WI38 (cell line): ENCODE measurements at regions not wholly inside any gene's neighbourhood (a gene's known extent, or its start where the extent isn't known, plus 50 kb on each side); places are given as distances from the start of the nearest gene placed in this dataset.

ENCODE experiments used
- H3K4me3 ChIP-seq: 2 replicates; pipeline ENCODE4 v1.5.1; 2011; ENCODE audit warnings: low read depth, mild to moderate bottlenecking, control low read depth, low read length
- TF ChIP-seq, protein P1 (sequence below): IDR thresholded peaks from 2 replicates; pipeline ENCODE4 v1.5.1; 2012; ENCODE audit warnings: low read depth, mild to moderate bottlenecking, control low read depth, low read length

DNA sequence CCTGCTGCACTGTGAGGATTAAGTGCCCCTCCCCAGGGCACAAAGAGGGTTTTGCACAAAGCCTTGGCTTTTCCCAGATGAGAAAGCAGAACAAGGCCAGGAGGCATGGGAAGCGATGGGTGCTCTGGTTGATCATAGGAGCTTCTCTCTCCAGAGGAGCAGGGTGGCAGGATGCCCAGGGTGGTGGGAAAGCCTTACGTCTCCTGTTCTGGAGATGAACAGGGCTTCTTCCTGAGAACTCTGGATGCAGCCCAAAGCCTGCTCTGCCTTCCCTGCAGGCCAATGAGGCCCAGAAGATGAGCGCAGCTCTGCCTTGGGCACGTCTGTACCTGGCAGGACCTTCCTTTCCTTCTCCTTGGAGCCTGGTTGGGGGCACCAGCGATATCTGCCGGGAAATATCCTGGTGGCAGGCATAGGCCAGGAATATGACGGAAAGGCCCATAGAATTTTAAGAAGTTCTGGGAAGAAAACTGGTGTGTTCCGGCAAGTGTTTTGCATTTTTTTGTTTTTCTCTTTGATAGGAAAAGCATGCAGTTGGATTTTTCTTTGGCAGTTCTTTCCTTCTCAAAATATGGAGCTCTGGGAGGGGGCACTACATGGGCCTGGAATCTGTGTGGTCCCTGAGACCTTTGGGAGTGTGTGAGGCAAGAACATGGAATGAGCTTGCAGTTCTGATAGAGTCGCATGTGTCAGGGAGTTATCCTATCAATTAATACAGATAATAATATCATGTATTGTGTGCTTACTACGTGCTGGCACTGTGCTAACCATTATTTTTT is 253.2 kb upstream of the KLF4 start:
- TF ChIP-seq, protein P1, sequence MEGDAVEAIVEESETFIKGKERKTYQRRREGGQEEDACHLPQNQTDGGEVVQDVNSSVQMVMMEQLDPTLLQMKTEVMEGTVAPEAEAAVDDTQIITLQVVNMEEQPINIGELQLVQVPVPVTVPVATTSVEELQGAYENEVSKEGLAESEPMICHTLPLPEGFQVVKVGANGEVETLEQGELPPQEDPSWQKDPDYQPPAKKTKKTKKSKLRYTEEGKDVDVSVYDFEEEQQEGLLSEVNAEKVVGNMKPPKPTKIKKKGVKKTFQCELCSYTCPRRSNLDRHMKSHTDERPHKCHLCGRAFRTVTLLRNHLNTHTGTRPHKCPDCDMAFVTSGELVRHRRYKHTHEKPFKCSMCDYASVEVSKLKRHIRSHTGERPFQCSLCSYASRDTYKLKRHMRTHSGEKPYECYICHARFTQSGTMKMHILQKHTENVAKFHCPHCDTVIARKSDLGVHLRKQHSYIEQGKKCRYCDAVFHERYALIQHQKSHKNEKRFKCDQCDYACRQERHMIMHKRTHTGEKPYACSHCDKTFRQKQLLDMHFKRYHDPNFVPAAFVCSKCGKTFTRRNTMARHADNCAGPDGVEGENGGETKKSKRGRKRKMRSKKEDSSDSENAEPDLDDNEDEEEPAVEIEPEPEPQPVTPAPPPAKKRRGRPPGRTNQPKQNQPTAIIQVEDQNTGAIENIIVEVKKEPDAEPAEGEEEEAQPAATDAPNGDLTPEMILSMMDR, result no peak
- no peak overlapping the region for H3K4me3 ChIP-seq

DNA sequence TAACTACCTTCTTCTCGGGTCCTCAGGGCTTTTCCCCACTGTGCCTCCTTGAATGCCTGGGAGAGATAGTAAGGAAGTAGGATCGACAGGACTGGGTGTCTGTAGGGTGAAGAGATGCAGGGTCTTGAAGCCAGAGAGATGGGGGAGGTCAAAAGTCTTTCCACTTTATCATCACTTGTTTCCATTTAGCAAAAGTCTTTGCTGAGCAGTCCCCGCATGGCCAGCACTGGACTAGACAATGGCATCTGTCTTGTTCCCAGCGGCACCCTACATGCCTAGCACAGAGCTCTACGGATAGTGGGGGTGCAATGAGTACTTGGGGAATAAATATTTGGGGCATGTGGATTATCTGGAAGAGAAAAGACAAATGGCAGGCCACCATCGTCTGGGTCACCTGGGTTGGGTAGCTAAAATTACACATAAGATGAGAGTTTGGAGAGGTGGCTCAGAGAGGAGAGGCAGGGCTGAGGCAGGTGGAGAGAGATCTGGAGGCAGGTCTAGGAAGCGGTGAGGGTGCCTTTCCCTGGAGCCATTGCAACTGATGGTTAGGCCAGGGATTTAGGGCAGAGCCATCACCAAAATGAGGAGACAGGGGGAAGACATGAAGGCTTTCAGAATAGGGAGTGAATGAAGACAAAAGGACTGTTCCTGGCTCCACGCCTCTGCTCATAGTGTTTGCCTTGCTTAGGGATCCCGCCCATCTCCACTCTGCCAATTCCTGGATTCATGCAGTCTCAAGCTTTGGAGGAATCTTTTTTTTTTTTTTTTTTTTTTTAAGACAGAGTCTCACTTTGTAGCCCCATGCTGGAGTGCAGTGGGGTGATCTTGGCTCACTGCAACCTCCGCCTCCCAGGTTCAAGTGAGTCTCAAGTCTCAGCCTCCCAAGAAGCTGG is 250.8 kb upstream of the KLF4 start:
- TF ChIP-seq, protein P1, result no peak
- no peak overlapping the region for H3K4me3 ChIP-seq

GRCh38 chr9:107739601-107740082 is 250.1 kb upstream of the KLF4 start:
- TF ChIP-seq, protein P1, result no peak
- H3K4me3 ChIP-seq, result no peak overlapping the region

DNA sequence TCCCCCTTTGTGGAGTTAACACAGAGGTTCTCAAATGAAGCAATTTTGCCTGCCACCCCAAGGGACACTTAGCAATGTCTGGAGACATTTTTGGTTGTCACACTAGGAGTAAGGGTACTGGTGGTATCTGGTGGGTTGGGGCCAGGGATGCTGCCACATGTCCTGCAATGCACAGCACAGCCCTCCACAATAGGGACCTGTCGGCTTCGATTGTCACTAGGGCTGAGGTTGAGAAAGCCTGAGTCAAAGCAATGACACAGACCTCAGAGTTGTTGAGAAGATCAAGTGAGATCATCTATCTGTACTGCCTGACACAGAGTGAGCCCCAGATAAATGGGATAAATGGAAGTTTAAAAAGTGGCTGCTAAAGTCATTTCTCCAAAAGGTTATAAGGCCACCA is 249.2 kb upstream of the KLF4 start:
- TF ChIP-seq, protein P1, result no peak
- no peak overlapping the region for H3K4me3 ChIP-seq

DNA sequence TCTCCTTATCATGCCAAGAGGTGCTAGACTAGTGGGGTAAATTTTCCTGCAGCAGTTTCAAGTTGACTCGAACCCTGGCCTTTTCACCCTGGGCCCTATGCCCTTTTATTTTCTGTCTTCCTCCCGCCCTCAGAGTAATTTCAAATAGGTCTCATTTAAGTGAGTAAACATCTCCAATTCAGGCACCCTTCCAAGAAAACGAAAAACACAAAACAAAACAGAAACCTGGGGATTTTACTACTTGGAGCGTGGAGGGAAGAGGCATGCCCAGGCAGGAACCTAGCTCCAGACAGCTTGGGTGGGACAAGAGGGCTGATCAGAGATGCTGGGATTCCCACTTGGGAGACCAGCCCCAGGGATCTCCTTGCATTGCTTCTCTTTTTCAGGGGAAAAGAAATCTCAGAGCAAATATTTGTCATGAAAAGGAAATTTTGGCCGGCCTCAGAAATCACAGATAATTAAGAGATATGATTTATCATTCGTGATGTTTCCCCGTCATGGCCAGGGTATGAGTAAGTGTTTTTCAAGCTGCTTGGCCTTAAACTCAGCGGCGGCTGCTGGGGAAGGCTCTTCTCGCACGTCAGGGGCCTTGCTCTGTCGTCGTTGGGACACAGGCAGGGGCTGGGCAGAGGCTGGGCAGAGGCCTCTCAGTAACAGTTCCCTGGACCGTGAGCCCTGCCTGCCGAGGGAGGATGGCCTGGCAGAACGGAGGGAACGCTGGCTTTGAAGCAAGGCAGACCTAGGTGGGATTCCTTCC is 248.6 kb upstream of the KLF4 start:
- no peak overlapping the region for H3K4me3 ChIP-seq
- TF ChIP-seq, protein P1, result no peak

DNA sequence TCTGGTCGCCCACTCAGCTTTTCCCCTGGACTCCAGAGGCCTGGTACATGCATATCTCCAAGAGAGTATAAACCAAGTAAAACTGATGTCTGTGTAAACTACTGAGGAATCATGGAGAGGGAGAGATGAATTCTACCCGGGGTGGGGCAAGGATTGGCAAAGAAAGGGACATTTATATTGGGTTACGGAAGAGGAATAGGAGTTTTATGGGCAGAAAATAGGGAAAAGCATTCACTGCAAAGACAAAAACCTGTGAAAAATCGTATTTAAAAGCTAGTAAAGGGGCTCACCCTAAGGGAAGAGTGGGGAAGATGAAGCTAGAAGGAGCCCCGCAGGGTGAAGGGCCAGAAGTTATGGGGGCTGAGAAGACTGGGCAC is 248.0 kb upstream of the KLF4 start:
- H3K4me3 ChIP-seq, result no peak overlapping the region
- TF ChIP-seq, protein P1, result no peak
